GM18498 (cell line): ENCODE measurements at regions not wholly inside any gene's neighbourhood (a gene's known extent, or its start where the extent isn't known, plus 50 kb on each side); places are given as distances from the start of the nearest gene placed in this dataset.
"Not testable (repeated sequence)": the region's sequence is repeated elsewhere in the genome, so short reads cannot be mapped to it uniquely, and the experiment has no call there.

ENCODE experiments used
- ATAC-seq: cut with Tn5 transposase; IDR thresholded peaks from one replicate; pipeline ENCODE4 v1.9.1; 2021; ENCODE audit warnings: mild to moderate bottlenecking, moderate library complexity; ENCODE audit not compliant: unreplicated experiment

DNA sequence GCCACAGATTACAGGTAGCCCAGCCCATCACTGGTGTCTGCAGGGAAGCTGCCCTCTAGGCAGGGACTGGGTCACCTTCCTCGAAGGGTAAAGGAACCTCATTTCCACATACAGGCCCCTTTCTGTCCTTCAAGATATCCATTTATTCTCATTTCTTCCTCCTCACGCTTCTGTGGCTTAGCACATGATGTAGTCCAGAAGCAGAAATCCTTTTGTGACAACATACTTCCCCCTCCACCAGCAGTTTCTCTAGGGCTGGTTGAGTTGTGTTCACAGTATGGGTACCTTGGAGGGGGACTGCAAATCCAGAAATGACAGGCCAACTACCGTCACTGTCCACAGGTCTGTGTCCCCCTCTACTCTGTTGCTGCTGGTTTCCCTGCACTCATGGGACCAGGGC is 364.9 kb downstream of the ANAPC1 start:
- no peak for ATAC-seq

DNA sequence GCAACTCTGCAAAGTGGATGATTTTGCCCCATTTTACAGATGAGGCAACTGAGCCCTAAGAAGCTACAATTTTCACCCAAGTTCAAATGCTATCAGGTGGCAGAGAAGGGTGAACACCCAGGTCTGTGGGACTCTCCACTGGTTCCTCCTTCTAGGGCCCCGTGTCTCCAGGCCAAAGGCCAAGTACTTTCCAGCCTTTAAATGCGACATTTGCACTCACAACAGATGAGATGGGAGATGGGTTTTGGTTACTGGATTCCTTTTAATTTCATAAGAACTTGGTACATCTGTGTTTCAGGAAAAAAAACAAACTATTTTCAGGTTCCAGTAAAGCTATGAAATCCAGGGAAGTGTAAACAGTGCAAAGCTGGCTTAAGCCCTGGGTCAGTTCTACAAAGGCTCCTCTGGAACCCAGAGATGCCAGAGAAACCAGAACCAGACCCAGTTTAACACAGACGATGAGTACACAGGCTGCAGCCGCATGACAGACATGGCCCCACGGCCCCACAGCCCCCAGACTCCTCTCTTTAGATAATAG is 361.7 kb downstream of the ANAPC1 start:
- ATAC-seq: no peak

DNA sequence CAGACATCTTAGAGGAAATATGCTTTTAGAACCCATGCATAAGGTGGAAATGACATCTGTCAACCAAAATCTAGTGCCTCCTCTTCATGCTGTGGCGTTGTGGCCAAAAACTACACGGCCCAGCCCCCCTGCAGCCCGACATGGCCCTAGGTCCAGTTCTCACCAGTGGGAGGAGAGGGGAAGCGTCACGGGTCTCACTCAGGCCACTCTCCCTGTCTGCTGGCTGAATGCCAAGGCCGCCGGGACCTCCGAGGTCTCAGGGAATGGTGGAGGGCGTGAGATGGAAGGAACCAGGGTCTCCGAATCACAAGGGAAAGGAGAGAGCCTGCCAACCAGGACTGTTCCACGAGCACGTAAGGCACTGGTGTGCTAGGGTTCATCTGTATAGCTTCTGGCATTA is 361.0 kb downstream of the ANAPC1 start:
- no peak for ATAC-seq

DNA sequence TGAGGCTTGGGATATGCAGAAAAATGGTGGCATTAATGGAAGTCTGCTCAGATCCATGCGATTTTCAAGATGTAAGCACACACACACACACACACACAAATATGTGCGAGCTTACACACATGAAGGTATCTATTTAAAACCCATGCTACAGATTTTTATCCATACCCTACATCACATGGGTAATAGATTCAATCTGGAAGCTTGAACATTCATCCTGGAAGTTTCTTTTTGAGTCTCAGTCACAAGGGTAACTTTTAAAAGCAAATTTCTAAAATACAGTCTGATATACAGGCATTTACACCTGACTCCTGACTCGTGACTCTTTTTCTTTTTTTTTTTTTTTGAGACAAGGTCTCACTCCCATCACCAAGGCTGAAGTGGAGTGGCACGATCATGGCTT is 359.0 kb downstream of the ANAPC1 start:
- not testable (repeated sequence) for ATAC-seq

DNA sequence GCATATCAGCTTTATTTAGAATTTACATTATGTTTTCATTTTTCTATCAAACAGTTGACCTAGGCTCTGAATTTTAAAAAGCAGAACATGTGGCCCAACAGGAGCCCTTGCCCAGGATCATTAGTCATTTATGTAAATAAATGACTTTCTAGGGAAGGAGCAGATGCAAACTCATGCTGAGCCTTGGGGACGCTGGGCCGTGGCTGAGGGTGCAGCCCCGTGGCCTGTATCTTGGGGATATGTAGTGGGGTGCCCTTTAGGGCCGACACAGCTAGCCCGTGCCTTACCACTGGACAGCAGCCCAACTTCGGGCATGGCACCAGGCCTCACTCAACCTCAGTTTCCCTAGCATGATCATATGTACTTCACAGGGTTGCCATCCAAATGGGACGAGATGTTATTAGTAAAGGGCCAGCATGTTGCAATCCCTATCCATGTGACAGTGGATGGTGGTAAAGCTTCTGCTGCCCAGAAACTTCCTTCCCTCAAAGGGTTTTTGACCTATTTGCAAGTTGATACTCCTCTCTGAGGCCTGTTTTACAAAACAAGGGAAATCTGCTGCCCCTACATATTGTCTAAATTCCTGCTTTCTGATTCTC is 357.9 kb downstream of the ANAPC1 start:
- not testable (repeated sequence) for ATAC-seq

DNA sequence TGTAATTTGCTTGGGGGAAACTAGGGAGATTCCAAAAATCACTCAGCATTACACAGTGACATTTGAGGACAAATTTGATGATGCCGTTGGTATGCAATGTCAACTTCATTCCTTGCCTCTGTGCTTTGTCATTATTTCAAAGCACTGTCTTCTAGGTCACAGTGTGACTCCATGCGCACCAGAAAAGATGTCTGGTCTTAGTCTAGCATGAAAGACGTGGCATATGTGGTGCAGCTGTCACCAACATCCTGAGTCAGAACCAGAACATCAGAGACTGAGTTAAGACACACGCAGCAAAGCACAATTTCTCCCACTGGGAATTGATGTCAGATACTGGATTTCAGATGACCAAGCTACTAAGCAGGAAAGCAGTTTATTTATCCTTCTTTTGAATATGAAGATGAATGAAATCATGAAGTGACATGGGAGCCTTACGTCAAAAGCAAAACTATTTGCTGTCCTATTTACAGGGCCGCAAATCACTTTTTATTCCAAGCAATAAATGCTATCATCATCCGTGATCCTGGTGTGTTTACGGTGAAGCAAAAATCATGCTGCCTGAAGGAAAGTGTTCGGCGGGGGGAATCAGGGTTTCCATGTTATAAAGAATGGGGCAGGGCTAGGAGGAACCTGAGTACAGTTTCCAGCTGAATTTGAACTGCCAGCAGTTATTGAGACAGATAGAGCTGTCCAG is 356.1 kb downstream of the ANAPC1 start:
- ATAC-seq: not testable (repeated sequence)

DNA sequence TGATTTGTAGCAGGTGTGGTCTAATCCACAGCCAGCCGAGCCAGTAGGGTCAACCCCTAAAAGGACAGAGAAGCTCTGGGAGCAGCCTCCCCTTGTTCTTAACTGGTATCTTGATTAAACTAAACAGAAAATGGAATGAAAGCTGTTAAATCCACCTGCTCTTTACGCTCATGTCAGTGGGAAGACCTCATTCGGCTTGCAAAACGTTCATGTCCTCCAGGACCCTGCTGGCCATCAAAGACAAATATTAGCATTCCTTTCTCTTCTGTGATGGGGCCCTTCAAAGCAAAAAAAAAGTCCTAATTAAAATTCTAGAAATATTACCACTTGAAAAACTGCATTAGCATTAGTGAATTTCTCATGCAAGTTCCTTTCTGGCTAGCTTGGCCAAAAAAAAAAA is 355.0 kb downstream of the ANAPC1 start:
- not testable (repeated sequence) for ATAC-seq

DNA sequence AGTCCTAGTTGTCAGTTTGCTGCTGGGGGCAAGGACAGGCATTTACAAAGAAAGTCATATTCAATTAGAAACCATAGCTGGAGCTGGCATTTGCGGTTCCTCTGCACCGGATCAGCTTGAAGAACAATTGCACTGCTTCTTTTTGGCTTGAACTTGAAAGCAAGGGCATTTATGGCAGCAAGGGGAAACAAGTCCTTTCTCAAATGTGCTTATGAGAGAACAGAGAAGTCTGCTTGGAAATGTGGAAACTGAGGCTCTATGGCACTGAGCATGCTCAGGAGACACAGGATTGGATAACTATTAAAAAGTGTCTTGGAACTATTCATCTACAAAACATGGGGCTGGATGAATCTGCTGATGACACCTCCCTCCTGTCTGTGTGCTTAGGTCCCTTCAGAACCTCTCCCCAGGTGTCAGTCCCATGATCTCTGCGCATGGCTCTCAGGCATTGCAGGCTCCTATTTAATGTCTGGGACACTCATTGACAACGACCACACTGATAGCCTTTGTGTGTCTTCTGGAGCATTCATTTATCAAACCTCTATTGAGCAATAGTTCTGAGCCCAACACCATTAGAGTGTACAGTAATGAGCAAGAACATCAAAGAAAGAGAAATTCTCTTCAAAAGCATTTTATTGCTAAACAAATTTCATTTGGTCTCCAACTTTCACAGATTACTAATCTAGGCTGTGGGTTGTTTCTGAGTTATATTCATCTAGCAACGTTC is 353.6 kb downstream of the ANAPC1 start:
- ATAC-seq: not testable (repeated sequence)

DNA sequence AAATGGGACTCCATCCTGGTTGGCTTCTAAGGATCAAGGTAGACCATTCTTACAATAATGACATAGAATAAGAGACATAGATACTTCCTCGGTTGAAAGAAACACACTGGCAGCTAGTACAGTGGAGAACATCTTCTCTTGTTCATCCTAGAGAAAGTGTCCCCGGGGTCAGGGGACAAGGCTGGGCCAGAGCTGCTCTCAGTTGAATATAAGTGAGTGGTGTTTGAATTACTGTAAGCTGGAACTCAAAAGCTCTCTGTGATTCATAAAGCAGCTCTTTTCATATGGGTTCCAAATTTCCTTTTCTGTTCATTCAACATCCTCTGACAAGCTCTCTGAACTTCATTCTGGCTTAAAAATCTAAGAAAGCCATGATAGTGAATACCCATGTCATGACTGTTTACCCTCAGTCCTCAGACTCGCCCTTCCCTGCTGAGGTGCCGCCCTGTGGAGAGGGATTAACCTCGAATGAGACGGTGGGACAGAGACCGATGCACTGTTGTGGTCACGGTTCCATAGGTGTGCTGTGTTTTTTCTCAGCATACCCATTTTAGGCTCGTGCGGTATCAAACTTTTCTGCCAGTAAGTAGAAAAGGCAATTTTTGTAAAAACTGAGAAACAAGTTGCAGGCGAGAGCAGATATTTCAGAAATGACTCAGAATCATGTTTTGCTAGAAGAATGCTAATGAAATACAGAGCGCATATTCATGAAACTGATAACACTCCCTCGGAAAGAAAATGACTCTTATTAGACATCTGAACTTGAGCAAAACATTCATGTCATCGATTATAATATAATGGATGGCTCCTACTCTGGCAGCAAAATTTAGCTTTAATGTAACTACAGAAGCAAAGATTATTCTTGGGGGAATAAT is 351.1 kb downstream of the ANAPC1 start:
- ATAC-seq: not testable (repeated sequence)

DNA sequence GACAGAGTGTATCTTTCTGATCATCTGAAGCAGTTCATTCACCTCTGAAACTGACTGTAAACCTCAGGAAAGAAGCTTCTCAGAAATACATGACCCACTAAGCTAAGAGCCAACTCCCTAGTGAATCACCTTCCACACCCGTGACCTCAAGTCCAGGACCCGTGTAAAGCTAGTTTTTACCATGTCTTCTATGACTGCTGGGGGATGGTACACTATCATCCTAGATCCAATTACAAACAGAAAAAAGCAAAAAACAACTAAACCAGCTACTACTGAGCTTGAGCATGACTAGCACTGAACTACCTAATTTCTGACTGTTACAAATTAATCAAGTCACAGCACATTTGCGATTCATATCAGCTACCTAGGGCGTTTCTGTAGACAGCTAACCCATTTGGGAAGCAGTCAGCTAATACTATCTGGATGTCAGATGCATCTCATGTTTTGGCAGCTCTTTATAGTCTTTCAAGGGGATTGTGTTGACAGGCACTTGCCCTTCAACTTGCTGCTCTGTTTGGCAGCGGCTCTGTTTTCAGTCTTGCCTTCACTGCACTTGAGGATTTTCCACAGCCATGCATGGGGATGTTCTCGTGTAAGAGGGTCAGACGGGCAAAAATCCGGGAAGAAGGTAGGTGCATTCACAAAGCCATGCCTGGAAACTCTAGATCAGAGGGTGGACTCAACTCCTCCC is 350.3 kb downstream of the ANAPC1 start:
- not testable (repeated sequence) for ATAC-seq

DNA sequence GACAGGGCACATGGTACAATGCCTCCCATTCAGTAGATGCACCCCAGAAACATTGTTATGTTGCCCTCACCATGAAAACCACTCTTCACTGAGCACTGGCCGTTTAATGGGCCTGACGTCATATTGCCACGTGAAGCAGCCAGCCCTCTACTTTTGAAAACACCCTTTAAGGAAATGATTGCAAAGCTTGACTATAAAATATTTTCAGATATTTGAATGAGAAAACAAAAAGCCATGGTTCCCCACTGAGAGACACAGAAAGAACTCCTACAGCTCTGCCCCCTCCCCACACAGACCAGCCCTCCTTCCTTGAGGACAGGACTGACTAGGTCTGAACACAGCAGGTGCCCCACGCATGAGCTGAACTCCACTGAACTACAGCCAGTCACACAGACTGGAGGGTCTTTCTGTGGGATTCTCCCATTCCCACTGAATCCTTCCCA is 349.1 kb downstream of the ANAPC1 start:
- no peak for ATAC-seq

DNA sequence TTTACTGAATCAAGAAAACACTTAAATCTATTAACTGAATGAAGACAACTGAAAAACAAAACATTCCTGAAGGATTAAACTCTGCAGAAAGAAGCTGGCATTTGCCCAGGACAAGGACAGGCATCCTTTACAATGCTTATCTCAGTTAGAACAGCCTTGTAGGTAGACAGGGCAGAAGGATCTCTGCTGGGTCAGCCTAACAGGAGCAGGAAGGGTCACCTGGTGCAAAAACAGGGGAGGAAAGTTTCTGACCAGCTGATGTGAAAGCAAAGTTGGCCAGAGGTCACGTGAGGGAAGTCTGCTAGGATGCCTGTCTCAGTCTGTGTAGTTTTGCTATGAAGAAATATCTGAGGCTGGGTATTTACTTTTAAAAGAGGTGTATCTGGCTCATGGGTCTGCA is 348.6 kb downstream of the ANAPC1 start:
- ATAC-seq: no peak

DNA sequence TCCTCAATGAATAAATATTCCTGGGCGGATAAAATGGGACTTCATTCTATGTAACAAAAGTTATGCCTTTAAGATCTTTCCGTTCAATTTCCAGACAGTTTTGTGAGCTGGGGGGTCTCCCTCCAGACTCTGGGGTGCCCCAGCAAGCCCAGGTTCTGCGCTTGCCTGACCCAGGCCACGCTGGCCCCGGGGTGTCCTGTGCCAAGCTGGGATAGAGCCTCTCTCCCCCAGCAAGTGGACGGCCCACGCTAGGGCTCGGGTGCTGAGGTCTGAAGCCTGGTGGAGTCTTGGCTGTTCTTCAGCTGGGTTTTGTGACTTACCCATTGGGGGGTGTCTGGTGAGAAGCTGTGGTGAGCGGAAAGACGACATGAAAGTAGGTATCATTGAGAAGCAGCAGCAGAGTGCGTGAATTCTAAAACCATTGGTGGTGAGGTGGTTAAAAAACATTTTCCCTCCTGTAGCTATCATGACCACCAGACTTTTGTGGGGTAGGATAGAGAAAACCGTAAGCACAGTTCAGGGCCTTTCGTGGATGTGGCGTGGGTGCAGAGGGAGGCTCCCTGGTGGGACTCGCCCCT is 346.8 kb downstream of the ANAPC1 start:
- ATAC-seq: no peak

DNA sequence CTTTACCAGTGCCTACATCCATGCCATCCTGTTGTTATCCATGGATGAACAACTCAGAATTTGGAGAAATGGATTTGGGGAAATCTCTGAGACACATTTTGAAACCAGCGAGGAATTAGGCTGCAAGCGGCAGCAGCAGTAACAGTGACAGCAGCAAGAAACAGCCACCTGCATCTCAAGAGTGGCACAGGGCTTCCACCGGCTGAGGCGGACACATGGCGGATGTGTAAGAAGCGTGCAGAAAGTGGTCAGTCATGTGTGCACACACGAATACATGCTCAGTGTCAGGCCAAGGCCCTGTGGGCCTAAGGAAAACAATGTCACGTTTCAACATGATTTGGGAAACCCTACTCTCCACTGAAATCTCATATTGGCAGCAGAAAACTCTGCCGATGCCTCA is 344.0 kb downstream of the ANAPC1 start:
- ATAC-seq: not testable (repeated sequence)

DNA sequence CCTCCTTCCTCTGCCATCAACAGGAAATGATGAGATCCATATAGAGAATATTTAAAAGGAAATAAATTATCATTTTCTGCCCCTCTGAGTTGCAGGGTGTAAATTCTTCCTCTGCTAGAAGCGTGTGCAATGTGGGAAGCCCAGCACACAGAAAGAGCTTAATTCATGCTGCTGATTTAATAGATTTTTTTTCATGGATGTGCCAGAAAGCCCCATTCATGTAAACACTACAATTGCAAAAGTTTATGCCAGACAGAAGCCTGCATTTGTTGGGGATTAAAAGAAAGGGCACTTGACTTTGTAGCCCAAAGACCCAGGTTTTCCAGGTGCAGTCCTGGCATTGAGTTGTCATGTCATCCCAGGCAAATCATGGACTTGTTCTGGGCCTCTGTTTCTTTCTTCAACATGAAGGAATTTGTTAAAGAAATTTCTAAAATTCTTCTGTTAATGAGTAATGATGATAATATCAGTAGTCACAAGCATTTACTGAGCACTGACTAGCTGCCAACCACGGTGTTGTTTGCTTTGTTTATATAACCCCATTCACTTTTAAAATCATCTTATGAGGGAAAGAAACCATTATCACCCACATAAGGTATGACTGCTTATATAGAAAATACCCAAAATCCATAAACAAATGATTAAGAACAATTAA is 341.7 kb downstream of the ANAPC1 start:
- not testable (repeated sequence) for ATAC-seq

DNA sequence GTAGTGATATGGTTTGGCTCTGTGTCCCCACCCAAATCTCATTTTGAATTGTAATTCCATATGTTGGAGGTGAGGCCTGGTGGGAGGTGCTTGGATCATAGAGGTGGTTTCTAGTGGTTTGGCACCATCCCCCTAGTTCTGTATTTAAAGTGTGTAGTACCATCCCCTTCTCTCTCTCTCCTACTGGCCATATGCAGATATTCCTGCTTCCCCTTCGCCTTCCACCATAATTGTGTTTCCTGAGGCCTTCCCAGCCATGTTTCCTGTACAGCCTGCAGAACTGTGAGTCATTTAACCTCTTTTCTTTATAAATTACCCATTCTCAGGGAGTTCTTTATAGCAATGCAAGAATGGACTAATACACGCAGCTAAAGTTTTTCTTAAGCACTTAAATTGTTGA is 340.0 kb downstream of the ANAPC1 start:
- ATAC-seq: not testable (repeated sequence)

DNA sequence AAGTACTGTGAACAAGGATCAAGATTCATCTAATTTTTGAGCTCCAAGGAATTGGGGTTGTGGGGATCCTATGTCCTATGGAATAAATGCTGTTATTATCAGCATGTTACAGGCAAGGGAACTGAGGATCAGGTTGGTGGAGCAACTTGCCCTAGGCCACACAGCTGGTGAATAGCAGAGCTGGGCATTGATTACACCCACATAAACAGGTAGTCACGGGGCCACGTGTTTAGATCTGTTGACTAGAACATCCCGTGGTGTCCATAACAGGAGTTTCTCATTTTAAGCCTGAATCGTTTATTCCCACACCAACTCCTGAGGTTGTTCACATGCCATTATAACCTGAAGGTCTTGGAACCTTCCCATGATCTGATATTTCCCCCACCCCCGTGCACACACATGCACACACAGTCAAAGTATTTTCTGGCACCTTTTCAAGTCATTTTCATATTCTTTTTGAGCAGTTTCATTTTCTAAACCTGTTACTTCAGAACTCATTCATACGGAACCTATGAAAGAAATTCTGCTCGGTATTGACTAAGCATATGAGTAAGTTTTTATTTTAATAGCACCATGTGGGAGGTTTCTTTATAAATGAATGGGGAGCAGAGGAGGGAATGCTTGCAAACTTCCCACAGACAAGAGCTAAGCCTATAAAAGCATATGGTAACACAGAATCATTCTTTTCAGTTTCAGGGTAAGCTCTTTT is 338.1 kb downstream of the ANAPC1 start:
- ATAC-seq: not testable (repeated sequence)

DNA sequence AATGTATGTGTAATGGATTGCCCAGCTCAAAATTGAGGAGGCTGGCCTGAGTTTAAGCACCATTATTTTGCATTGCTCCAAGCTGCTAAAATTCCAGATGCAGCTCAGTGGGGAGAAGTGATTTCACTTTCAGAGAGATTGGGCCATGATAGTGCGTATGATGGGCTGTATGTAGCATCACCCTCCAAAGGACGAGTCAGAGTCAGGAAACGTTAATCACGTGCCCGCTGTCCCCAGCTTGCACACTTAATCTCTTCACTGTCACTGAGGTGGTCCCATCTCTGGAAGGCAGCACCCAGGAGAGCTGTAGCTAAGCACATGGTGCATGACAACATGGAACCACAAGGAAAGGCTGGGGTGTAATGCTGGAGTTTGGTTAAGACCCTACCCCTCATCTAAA is 337.4 kb downstream of the ANAPC1 start:
- not testable (repeated sequence) for ATAC-seq

DNA sequence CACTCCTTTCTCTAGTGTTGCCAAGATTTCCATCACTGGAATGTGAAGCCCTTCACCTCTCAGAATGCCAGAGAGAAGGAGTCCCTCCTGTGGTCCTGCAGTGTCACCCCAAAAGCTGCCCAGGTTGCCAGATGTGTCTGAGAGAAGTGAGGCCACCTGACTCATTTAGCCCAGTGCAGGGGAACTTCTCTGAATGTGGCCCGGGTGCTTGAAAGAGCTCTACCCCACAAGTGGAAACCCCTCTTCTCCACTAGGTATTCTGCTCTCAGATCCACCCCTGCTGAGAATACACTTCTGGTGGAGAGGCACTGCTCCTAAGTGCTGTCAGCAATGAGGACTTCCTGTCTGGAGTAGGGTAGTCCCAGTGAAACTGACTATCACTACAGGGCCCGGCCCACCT is 334.8 kb downstream of the ANAPC1 start:
- ATAC-seq: not testable (repeated sequence)
